H1 (cell line): ENCODE measurements at regions not wholly inside any gene's neighbourhood (a gene's known extent, or its start where the extent isn't known, plus 50 kb on each side); places are given as distances from the start of the nearest gene placed in this dataset.

ENCODE experiments used
- CTCF ChIA-PET: fragments of 300-600 bp; sonication (Branson Sonifier 250); formaldehyde crosslinking; loops from one replicate; lab custom pipeline; 2021; ENCODE audit not compliant: partially characterized antibody; lab: Charles Lee
- POLR2A ChIA-PET: fragments of 300-600 bp; sonication (Branson Sonifier 250); formaldehyde crosslinking; loops from one replicate; lab custom pipeline; 2021; ENCODE audit warnings: inconsistent platforms; ENCODE audit not compliant: partially characterized antibody; lab: Charles Lee
- DNase-seq, 2 experiments: peaks; one replicate each; pipeline versions ENCODE4 v3.0.0 to v3.0.0-alpha.2; 2010 to 2022; ENCODE audit warnings: low spot score in 2 of 2, low read depth in 1 of 2, mixed read lengths in 1 of 2
- FAIRE-seq: peaks from 2 replicates; lab custom pipeline; 2011; peaks lifted over from hg19 to GRCh38; lab: Jason Lieb, UNC
- H2AFZ ChIP-seq: 2 replicates; pipeline ENCODE4 v1.8.1; 2012; ENCODE audit warnings: low read length, inconsistent platforms
- H2AK5ac ChIP-seq: 2 replicates; pipeline ENCODE4 v1.6.1; 2013; ENCODE audit warnings: low read depth, low read length
- H2BK120ac ChIP-seq: replicated peaks from 2 replicates; pipeline ENCODE3; 2013; ENCODE audit warnings: low read depth, low read length, inconsistent platforms
- H2BK12ac ChIP-seq: 2 replicates; pipeline ENCODE4 v1.6.1; 2013; ENCODE audit warnings: low read depth, low read length
- H2BK15ac ChIP-seq: 2 replicates; pipeline ENCODE4 v1.6.1; 2013; ENCODE audit warnings: low read length
- H2BK20ac ChIP-seq: 2 replicates; pipeline ENCODE4 v1.6.1; 2013; ENCODE audit warnings: low read length
- H2BK5ac ChIP-seq: 2 replicates; pipeline ENCODE4 v1.6.1; 2013; ENCODE audit warnings: low read depth, low read length
- H3K14ac ChIP-seq: 2 replicates; pipeline ENCODE4 v1.6.1; 2013; ENCODE audit warnings: inconsistent platforms; ENCODE audit not compliant: insufficient read length
- H3K18ac ChIP-seq: 2 replicates; pipeline ENCODE4 v1.6.1; 2013; ENCODE audit warnings: low read length; ENCODE audit errors: extremely low read depth
- H3K23ac ChIP-seq: 2 replicates; pipeline ENCODE4 v1.6.1; 2013; ENCODE audit warnings: inconsistent platforms; ENCODE audit not compliant: insufficient read length
- H3K23me2 ChIP-seq: 2 replicates; pipeline ENCODE4 v1.6.1; 2013; ENCODE audit warnings: low read depth, low read length
- H3K27ac ChIP-seq: 2 replicates; pipeline ENCODE4 v1.6.1; 2011; ENCODE audit warnings: low read depth, low read length, inconsistent platforms
- H3K27me3 ChIP-seq, 4 experiments: replicated peaks in 1 of 4; 1 replicate in 1 of 4; 2 replicates in 3 of 4; pipeline versions ENCODE4 v1.6.1 to v1.8.1; 2011 to 2013; ENCODE audit warnings: low read length in 3 of 4, mild to moderate bottlenecking in 3 of 4, inconsistent platforms in 2 of 4, mixed read lengths in 2 of 4, moderate library complexity in 1 of 4; ENCODE audit not compliant: control insufficient read depth in 3 of 4, insufficient read depth in 3 of 4; ENCODE audit errors: extremely low read depth in 1 of 4
- H3K36me3 ChIP-seq, 4 experiments: 2 replicates each; pipeline versions ENCODE4 v1.6.1 to v1.8.1; 2011 to 2013; ENCODE audit warnings: mild to moderate bottlenecking in 4 of 4, low read length in 3 of 4, moderate library complexity in 2 of 4, control low read depth in 1 of 4, inconsistent platforms in 1 of 4; ENCODE audit not compliant: insufficient read depth in 4 of 4, control insufficient read depth in 2 of 4
- H3K4ac ChIP-seq: replicated peaks from 2 replicates; pipeline ENCODE3; 2013; ENCODE audit warnings: low read length, low read depth, mixed read lengths, inconsistent platforms; ENCODE audit not compliant: insufficient read length
- H3K4me1 ChIP-seq, 4 experiments: replicated peaks in 1 of 4; 1 replicate in 1 of 4; 2 replicates in 3 of 4; pipeline versions ENCODE4 v1.6.1 to v1.8.1; 2011 to 2013; ENCODE audit warnings: low read length in 3 of 4, inconsistent platforms in 2 of 4, mixed read lengths in 1 of 4; ENCODE audit not compliant: insufficient read depth in 4 of 4, control insufficient read depth in 3 of 4
- H3K4me2 ChIP-seq, 2 experiments: 2 replicates each; pipeline versions ENCODE4 v1.6.1 to v1.8.1; 2011 to 2013; ENCODE audit warnings: low read depth in 2 of 2, low read length in 2 of 2, control low read depth in 1 of 2, inconsistent platforms in 1 of 2, mild to moderate bottlenecking in 1 of 2; ENCODE audit not compliant: insufficient read depth in 1 of 2
- H3K4me3 ChIP-seq, 4 experiments: fragments of 200-600, 300-600 bp in 1 of 4; sonication (generic), shearing (Covaris generic), sonication (Bioruptor Twin) in 1 of 4; 2 replicates each; pipeline versions ENCODE4 v1.5.1 to v1.8.1; 2011 to 2016; ENCODE audit warnings: low read length in 4 of 4, low read depth in 3 of 4, control low read depth in 2 of 4, inconsistent platforms in 2 of 4, mild to moderate bottlenecking in 2 of 4, mixed read lengths in 1 of 4, moderate library complexity in 1 of 4; ENCODE audit not compliant: insufficient read depth in 2 of 4; ENCODE audit errors: extremely low read depth in 1 of 4
- H3K56ac ChIP-seq: replicated peaks from 2 replicates; pipeline ENCODE3; 2013; ENCODE audit warnings: low read depth, mild to moderate bottlenecking, mixed read lengths, low read length, inconsistent platforms; ENCODE audit not compliant: insufficient read length
- H3K79me1 ChIP-seq: 2 replicates; pipeline ENCODE4 v1.6.1; 2013; ENCODE audit warnings: low read depth, low read length, control low read depth
- H3K79me2 ChIP-seq, 2 experiments: 2 replicates each; pipeline versions ENCODE4 v1.6.1 to v1.8.1; 2012 to 2013; ENCODE audit warnings: low read length in 2 of 2, mild to moderate bottlenecking in 2 of 2, inconsistent platforms in 1 of 2; ENCODE audit not compliant: insufficient read depth in 2 of 2, control insufficient read depth in 1 of 2
- H3K9ac ChIP-seq, 4 experiments: replicated peaks in 1 of 4; 1 replicate in 1 of 4; 2 replicates in 3 of 4; pipeline versions ENCODE4 v1.6.1 to v1.8.1; 2011 to 2013; ENCODE audit warnings: low read depth in 3 of 4, low read length in 3 of 4, control low read depth in 2 of 4, mild to moderate bottlenecking in 2 of 4, moderate library complexity in 2 of 4, inconsistent platforms in 1 of 4; ENCODE audit errors: extremely low read depth in 1 of 4
- H3K9me3 ChIP-seq, 2 experiments: 2 replicates each; pipeline versions ENCODE4 v1.6.1 to v1.8.1; 2012 to 2013; ENCODE audit warnings: mild to moderate bottlenecking in 2 of 2, moderate library complexity in 2 of 2, control low read depth in 1 of 2, inconsistent platforms in 1 of 2, low read depth in 1 of 2, low read length in 1 of 2, mixed read lengths in 1 of 2; ENCODE audit not compliant: insufficient read depth in 2 of 2
- H4K20me1 ChIP-seq, 2 experiments: replicated peaks in 1 of 2; 2 replicates each; pipeline versions ENCODE3 to v1.8.1; 2011 to 2013; ENCODE audit warnings: inconsistent platforms in 2 of 2, low read length in 2 of 2, mild to moderate bottlenecking in 1 of 2; ENCODE audit not compliant: insufficient read depth in 2 of 2, control insufficient read depth in 1 of 2
- H4K5ac ChIP-seq: 2 replicates; pipeline ENCODE4 v1.6.1; 2013; ENCODE audit warnings: low read length, low read depth, mixed read lengths, inconsistent platforms; ENCODE audit not compliant: insufficient read length
- H4K8ac ChIP-seq: 2 replicates; pipeline ENCODE4 v1.8.0; 2013; ENCODE audit warnings: mild to moderate bottlenecking, moderate library complexity, low read length, inconsistent platforms; ENCODE audit not compliant: insufficient read depth; ENCODE audit errors: extremely low read depth
- H4K91ac ChIP-seq: replicated peaks from 2 replicates; pipeline ENCODE3; 2013; ENCODE audit warnings: low read length, mixed read lengths, inconsistent platforms; ENCODE audit not compliant: insufficient read length
- CREB1 ChIP-seq: IDR thresholded peaks from 2 replicates; pipeline ENCODE4 v1.6.1; 2012; ENCODE audit warnings: inconsistent platforms
- RXRA ChIP-seq: IDR thresholded peaks from 2 replicates; pipeline ENCODE4 v1.6.1; 2011; ENCODE audit warnings: low read depth, mild to moderate bottlenecking, low read length, moderate library complexity; ENCODE audit not compliant: insufficient read depth
- USF2 ChIP-seq: IDR thresholded peaks from 2 replicates; pipeline ENCODE4 v1.6.1; 2011; ENCODE audit warnings: low read length, improper control_type of control experiment
- WGBS, 2 experiments: shearing (Covaris generic) in 1 of 2; methylation state at CpG; one replicate each; pipeline versions ENCODE4 v1.1.6 to v1.1.7; 2013 to 2015; ENCODE audit warnings: low lambda C conversion rate in 2 of 2, mixed read lengths in 2 of 2, inconsistent platforms in 1 of 2, low coverage in 1 of 2, missing lambda C conversion rate in 1 of 2; ENCODE audit not compliant: insufficient replicate concordance in 2 of 2, insufficient coverage in 1 of 2, insufficient read length in 1 of 2; ENCODE audit errors: extremely low coverage in 1 of 2, missing lambda C conversion rate in 1 of 2; 5-methylcytosine and 5-hydroxymethylcytosine counted together

- Histone ChIP-seq H3K23ac (no peak overlapping the region), H2AK5ac (no peak overlapping the region), H3K14ac (no peak overlapping the region), H3K36me3 (no peaks in the 10 kb centered on the region), H4K5ac (no peak overlapping the region), H2BK20ac (no peak overlapping the region), H3K27ac (no peak overlapping the region), H3K18ac (no peak overlapping the region), H2BK120ac (no peak overlapping the region), H2BK15ac (no peak overlapping the region), H3K79me2 (no peaks in the 10 kb centered on the region), H2BK12ac (no peak overlapping the region), H4K8ac (no peak overlapping the region), H3K27me3 (peaks cover 0 to 6% (median 2%) of the 10 kb centered on the region in 4 experiments; a peak in 3 of 7 replicates), H2BK5ac (no peak overlapping the region), H3K56ac (no peak overlapping the region), H4K91ac (no peak overlapping the region), H2AFZ (no peak overlapping the region), H3K4ac (no peak overlapping the region), H3K4me2 (no peak overlapping the region), H3K9me3 (no peaks in the 10 kb centered on the region), H3K4me1 (peaks cover 0 to 2% (median 0%) of the 10 kb centered on the region in 4 experiments; a peak in 2 of 7 replicates), H4K20me1 (no peaks in the 10 kb centered on the region), H3K23me2 (no peaks in the 10 kb centered on the region), H3K79me1 (no peaks in the 10 kb centered on the region), H3K4me3 (no peak overlapping the region), H3K9ac (no peak overlapping the region)
- DNase-seq (no peak), FAIRE-seq (no peak)
- POLR2A ChIA-PET: no interaction called here
- CTCF ChIA-PET: interaction anchor here (0.6 to 1.7 kb wide), 4 partner anchors 10 to 182 kb away, joined by 3 to 11 read pairs (median 4); no protein-coding TSS in a partner anchor
- TF ChIP-seq RXRA (no peak), USF2 (no peak), CREB1 (no peak)
- WGBS, 2 experiments: 98% methylated on average over 2 of the region's 2 CpGs; no CpG with 5 or more reads in 1 of the 2 experiments
Measured at GRCh38 chr2:147099845-147100244, 745.0 kb upstream of the ACVR2A start.
